ENCODE measurements at regions not wholly inside any gene's neighbourhood (a gene's known extent, or its start where the extent isn't known, plus 50 kb on each side); places are given as distances from the start of the nearest gene placed in this dataset.

DNA sequence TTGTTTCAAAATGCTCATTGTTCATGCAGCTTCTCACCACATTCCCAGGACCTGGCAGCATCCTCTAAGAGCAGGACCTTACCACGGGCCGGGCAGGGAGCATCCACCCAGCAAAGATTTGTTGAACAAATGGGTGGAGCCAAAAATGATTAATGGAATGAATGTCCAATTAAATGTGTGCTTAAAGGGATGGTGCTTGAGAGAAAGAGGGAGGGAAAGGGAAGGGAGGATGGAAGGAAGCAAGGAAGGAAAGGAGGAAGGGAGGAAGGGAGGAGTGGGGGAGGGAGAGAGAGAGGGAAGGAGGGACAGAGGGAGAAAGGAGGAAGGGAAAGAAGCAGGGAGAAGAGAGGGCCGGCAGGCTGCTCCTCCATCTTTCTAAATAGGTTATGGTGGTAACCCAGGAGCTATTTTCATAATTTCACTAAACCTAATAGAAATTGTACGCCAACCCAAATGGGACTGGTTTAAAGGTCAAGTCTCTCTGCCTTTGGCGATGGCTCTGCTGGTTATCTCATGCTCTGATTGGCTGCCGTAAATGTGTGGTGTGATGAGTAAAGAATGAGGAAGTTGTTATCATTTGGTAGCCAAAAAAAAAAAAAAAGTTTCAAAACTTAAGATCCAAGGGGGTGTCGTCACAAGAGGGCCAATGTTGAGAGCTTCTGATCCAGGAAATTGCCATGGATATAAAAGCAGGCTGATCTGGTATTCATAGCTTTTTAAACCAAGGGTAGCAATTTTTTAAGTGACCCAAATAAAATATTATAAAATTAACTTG lies 126.7 kb upstream of the FOXF1 start:
- Histone ChIP-seq H3K9me3 (no peaks in the 10 kb centered on the region), H3K4me1 (no peaks in the 10 kb centered on the region), H3K4me3 (no peak overlapping the region), H3K36me3 (no peaks in the 10 kb centered on the region), H3K27ac (no peak overlapping the region), H3K27me3 (peaks cover 0 to 83% of the 10 kb centered on the region in 2 donors)
- TF ChIP-seq, protein P1, sequence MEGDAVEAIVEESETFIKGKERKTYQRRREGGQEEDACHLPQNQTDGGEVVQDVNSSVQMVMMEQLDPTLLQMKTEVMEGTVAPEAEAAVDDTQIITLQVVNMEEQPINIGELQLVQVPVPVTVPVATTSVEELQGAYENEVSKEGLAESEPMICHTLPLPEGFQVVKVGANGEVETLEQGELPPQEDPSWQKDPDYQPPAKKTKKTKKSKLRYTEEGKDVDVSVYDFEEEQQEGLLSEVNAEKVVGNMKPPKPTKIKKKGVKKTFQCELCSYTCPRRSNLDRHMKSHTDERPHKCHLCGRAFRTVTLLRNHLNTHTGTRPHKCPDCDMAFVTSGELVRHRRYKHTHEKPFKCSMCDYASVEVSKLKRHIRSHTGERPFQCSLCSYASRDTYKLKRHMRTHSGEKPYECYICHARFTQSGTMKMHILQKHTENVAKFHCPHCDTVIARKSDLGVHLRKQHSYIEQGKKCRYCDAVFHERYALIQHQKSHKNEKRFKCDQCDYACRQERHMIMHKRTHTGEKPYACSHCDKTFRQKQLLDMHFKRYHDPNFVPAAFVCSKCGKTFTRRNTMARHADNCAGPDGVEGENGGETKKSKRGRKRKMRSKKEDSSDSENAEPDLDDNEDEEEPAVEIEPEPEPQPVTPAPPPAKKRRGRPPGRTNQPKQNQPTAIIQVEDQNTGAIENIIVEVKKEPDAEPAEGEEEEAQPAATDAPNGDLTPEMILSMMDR (IDR thresholded peaks at IDR 0.05), result no peak
- intact Hi-C loops (cut with DNase I; ENCODE audit: low total_unique reads), result no loop called here
- DNase-seq, result peak in 1 of 2 donors; percentile 43

DNA sequence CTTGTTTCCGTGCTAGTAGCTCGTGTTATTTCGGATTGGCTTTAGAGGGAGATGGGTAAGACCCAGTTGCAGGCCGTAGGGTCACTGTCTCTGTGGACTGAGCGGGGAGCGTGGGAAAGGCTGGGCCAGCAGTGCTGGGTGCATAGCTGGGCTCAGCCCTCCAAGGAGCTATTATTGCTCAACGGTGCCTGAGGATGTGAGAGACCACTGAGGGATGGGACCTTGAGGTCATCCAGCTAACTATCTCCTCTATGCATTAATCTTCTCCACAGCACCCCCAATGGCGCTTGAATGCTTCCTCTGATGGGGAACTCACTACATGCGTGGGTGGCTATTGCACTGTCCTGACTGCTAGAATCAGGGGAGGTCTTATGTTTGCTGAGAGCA lies 126.1 kb upstream of the FOXF1 start:
- Histone ChIP-seq H3K9me3 (no peaks in the 10 kb centered on the region), H3K4me1 (no peaks in the 10 kb centered on the region), H3K27me3 (peaks cover 0 to 84% of the 10 kb centered on the region in 2 donors), H3K36me3 (no peaks in the 10 kb centered on the region), H3K4me3 (no peak overlapping the region), H3K27ac (no peak overlapping the region)
- no peak for DNase-seq
- intact Hi-C loops (cut with DNase I; ENCODE audit: low total_unique reads), result no loop called here
- TF ChIP-seq, protein P1 (IDR thresholded peaks at IDR 0.05), result no peak

DNA sequence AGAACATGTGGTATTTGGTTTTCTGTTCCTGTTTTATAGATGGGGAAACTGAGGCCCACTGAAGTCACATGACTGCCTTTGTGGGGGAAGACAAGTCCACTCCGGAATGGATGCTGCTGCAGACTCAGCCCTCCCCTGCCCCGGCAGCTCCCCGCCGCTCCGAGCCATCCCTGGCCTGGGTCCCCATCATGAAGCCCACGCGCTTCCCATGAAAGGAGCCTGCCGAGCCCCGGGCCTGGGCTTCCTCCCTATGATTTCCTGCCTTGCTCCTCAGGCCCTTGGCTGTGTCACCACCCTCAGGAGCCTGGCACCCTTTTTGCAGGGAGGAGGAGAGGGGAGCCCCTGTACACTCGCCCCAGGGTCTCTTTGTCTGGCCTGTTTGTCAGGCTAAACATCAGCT lies 125.3 kb upstream of the FOXF1 start:
- Histone ChIP-seq H3K4me1 (no peaks in the 10 kb centered on the region), H3K4me3 (no peak overlapping the region), H3K9me3 (no peaks in the 10 kb centered on the region), H3K36me3 (no peaks in the 10 kb centered on the region), H3K27me3 (peaks cover 0 to 84% of the 10 kb centered on the region in 2 donors), H3K27ac (no peak overlapping the region)
- intact Hi-C loops (cut with DNase I; ENCODE audit: low total_unique reads), result no loop called here
- TF ChIP-seq, protein P1 (IDR thresholded peaks at IDR 0.05), result no peak
- no peak for DNase-seq

DNA sequence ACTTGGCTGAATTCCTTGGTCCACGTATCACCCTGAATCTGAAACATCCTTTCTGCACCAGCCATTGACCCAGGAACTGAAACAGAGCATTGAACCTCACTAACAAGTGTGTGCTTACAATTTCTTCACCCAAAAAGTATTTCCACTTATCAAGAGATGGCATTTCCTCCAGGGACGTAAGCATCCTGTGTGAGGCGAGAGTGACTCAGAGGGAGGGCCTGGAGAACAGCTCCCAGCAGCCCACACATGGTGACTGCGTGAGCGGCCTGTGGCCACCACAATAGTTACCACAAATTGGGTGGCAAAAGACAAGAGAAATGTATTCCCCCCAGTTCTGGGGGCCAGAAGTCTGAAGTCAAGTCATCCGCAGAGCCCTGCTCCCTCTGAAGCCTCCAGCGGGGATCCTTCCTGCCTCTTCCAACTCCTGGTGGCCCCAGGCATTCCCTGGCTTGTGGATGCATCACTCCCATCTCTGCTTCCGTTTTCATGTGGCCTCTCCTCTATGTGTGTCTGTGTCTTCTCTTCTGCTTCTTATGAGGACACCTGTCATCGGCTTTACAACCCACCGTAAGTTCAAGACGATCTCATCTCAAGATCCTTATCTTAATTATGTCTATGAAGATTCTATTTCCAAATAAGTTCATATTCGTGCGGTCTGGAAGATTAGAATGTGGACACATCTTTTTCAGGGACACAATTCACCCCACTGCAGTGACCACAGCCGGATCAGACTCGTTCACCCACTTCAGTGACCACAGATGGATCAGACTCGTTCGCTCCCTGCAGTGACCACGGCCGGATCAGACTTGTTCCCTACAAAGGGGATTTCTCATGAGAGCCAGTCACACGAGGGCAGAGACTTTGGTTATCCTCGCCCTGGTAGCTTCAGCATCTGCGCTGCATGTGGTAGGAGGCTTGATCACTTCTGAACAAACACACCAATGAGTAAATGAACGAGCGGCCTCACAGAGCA lies 122.6 kb upstream of the FOXF1 start:
- Histone ChIP-seq H3K27ac (no peak overlapping the region), H3K4me1 (no peaks in the 10 kb centered on the region), H3K27me3 (peaks cover 0 to 75% of the 10 kb centered on the region in 2 donors), H3K4me3 (no peak overlapping the region), H3K36me3 (no peaks in the 10 kb centered on the region), H3K9me3 (no peaks in the 10 kb centered on the region)
- TF ChIP-seq, protein P1 (IDR thresholded peaks at IDR 0.05), result no peak
- no peak for DNase-seq
- intact Hi-C loops (cut with DNase I; ENCODE audit: low total_unique reads), result no loop called here

DNA sequence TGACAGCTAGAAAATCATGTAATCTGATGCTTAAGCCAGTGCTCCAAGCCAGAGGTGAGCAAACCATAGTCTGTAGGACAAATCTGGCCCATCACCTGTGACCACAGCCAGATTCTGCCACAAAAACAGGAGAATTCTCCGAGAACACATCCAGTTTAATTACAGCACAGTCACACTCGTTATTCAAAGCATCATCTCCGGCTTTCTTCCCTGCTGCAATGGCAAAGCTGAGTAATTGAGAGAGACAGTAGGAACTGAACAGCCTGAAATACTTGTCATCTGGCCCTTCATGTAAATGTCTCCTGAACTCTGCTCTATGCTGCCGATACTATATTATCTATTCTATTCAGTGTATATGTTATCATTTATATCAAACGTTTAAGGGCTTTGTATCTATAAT lies 121.4 kb upstream of the FOXF1 start:
- DNase-seq, result no peak
- intact Hi-C loops (cut with DNase I; ENCODE audit: low total_unique reads), result no loop called here
- H3K36me3 ChIP-seq, result no peaks in the 10 kb centered on the region
- H3K4me1 ChIP-seq, result no peaks in the 10 kb centered on the region
- peaks cover 0 to 65% of the 10 kb centered on the region in 2 donors for H3K27me3 ChIP-seq
- TF ChIP-seq, protein P1 (IDR thresholded peaks at IDR 0.05), result no peak
- no peaks in the 10 kb centered on the region for H3K9me3 ChIP-seq
- no peak overlapping the region for H3K27ac ChIP-seq
- no peak overlapping the region for H3K4me3 ChIP-seq
